Common myeloid progenitor, CD34-positive (primary cell): ENCODE measurements at regions not wholly inside any gene's neighbourhood (a gene's known extent, or its start where the extent isn't known, plus 50 kb on each side); places are given as distances from the start of the nearest gene placed in this dataset.
"Not testable (repeated sequence)": the region's sequence is repeated elsewhere in the genome, so short reads cannot be mapped to it uniquely, and the experiment has no call there.

Experiments
- CTCF ChIA-PET: fragments of 350-600 bp; sonication (Branson Sonifier 250); formaldehyde crosslinking; loops from one replicate; lab custom pipeline; 2021; ENCODE audit warnings: antibody characterized with exemption; lab: Charles Lee
- POLR2A ChIA-PET: fragments of 350-600 bp; sonication (Branson Sonifier 250); formaldehyde crosslinking; loops from one replicate; lab custom pipeline; 2021; ENCODE audit warnings: antibody characterized with exemption; lab: Charles Lee
- DNase-seq, 3 donors: peaks; one replicate each; pipeline versions ENCODE4 v3.0.0 to v3.0.0-alpha.2; 2013
- H3K27ac ChIP-seq, 2 experiments: 1 replicate in 1 of 2; 2 replicates in 1 of 2; pipeline ENCODE4 v1.7.0; 2013; ENCODE audit warnings: inconsistent platforms in 2 of 2, low read length in 2 of 2, mild to moderate bottlenecking in 2 of 2, low read depth in 1 of 2, moderate library complexity in 1 of 2; ENCODE audit not compliant: severe bottlenecking in 2 of 2, insufficient read depth in 1 of 2, poor library complexity in 1 of 2
- H3K27me3 ChIP-seq, 5 experiments: replicated peaks in 2 of 5; 1 replicate in 3 of 5; 2 replicates in 2 of 5; pipeline versions ENCODE4 v1.6.1 to v1.7.0; 2013; ENCODE audit warnings: low read length in 4 of 5, mild to moderate bottlenecking in 2 of 5, moderate library complexity in 2 of 5, inconsistent platforms in 1 of 5; ENCODE audit not compliant: insufficient read depth in 5 of 5, control insufficient read depth in 4 of 5
- H3K36me3 ChIP-seq, 4 experiments: 1 replicate in 2 of 4; 2 replicates in 2 of 4; pipeline versions ENCODE4 v1.6.1 to v1.7.0; 2013; ENCODE audit warnings: low read length in 3 of 4, control low read depth in 1 of 4, mild to moderate bottlenecking in 1 of 4; ENCODE audit not compliant: control insufficient read depth in 4 of 4, insufficient read depth in 4 of 4
- H3K4me1 ChIP-seq, 4 experiments: 1 replicate in 3 of 4; 2 replicates in 1 of 4; pipeline versions ENCODE4 v1.6.1 to v1.7.1; 2013; ENCODE audit warnings: low read length in 3 of 4, mild to moderate bottlenecking in 3 of 4, control low read depth in 1 of 4, inconsistent platforms in 1 of 4, moderate library complexity in 1 of 4; ENCODE audit not compliant: control insufficient read depth in 4 of 4, insufficient read depth in 4 of 4; ENCODE audit errors: control extremely low read depth in 1 of 4
- H3K4me3 ChIP-seq, 7 experiments: 1 replicate in 4 of 7; 2 replicates in 3 of 7; pipeline versions ENCODE4 v1.5.1 to v1.7.0; 2013; ENCODE audit warnings: mild to moderate bottlenecking in 7 of 7, low read length in 6 of 7, moderate library complexity in 6 of 7, inconsistent platforms in 2 of 7, low read depth in 2 of 7, control low read depth in 1 of 7; ENCODE audit not compliant: insufficient read depth in 4 of 7, control insufficient read depth in 1 of 7; ENCODE audit errors: extremely low read depth in 1 of 7
- H3K9me3 ChIP-seq, 5 experiments: 1 replicate in 4 of 5; 2 replicates in 1 of 5; pipeline versions ENCODE4 v1.6.1 to v1.7.1; 2013; ENCODE audit warnings: low read length in 4 of 5, mild to moderate bottlenecking in 2 of 5, inconsistent platforms in 1 of 5, low read depth in 1 of 5, moderate library complexity in 1 of 5; ENCODE audit not compliant: control insufficient read depth in 4 of 5, insufficient read depth in 2 of 5; ENCODE audit errors: control extremely low read depth in 1 of 5
- WGBS: methylation state at CpG from one replicate; pipeline ENCODE4 v1.1.5; 2013; ENCODE audit not compliant: insufficient coverage; 5-methylcytosine and 5-hydroxymethylcytosine counted together

- H3K9me3 ChIP-seq, result peaks cover 0 to 11% (median 4%) of the 10 kb centered on the region in 5 experiments
- no peaks in the 10 kb centered on the region for H3K36me3 ChIP-seq
- WGBS, result no CpG with 5 or more reads among the region's 2 CpGs
- no peak overlapping the region for H3K4me3 ChIP-seq
- CTCF ChIA-PET, result interaction anchor here (1.3 to 8.6 kb wide), 8 partner anchors 6 to 133 kb away, joined by 3 to 84 read pairs (median 5); no protein-coding TSS in a partner anchor
- peaks cover 0 to 13% (median 3%) of the 10 kb centered on the region in 5 experiments for H3K27me3 ChIP-seq
- no peak for DNase-seq
- POLR2A ChIA-PET, result no interaction called here
- no peak overlapping the region for H3K27ac ChIP-seq
- no peaks in the 10 kb centered on the region for H3K4me1 ChIP-seq
Measured at GRCh38 chr14:106528717-106529116, 1002.3 kb downstream of the TMEM121 start.

GRCh38 chr14:106530031-106530422, 1003.6 kb downstream of the TMEM121 start:
- CTCF ChIA-PET, result interaction anchor here (0.6 to 8.6 kb wide), 16 partner anchors 8 to 158 kb away, joined by 3 to 84 read pairs (median 3); no protein-coding TSS in a partner anchor
- peaks cover 0 to 18% (median 0%) of the 10 kb centered on the region in 5 experiments for H3K27me3 ChIP-seq

GRCh38 chr14:106530423-106531107, 1004.2 kb downstream of the TMEM121 start:
- no peak overlapping the region for H3K27ac ChIP-seq
- WGBS, result 85% methylated on average over 12 of the region's 12 CpGs
- CTCF ChIA-PET, result interaction anchor here (0.7 to 8.6 kb wide), 13 partner anchors 8 to 135 kb away, joined by 3 to 84 read pairs (median 4); no protein-coding TSS in a partner anchor
- H3K9me3 ChIP-seq, result peaks cover 0 to 8% (median 0%) of the 10 kb centered on the region in 5 experiments
- H3K27me3 ChIP-seq, result peaks cover 0 to 21% (median 0%) of the 10 kb centered on the region in 5 experiments
- DNase-seq, result peak; percentile 59 to 75 (median 75)
- POLR2A ChIA-PET, result no interaction called here
- H3K4me1 ChIP-seq, result no peaks in the 10 kb centered on the region
- no peak overlapping the region for H3K4me3 ChIP-seq
- no peaks in the 10 kb centered on the region for H3K36me3 ChIP-seq

More at GRCh38 chr14:106530031-106530422, 1003.6 kb downstream of the TMEM121 start:
- POLR2A ChIA-PET, result no interaction called here
- Histone ChIP-seq H3K4me3 (no peak overlapping the region), H3K9me3 (peaks cover 0 to 11% (median 4%) of the 10 kb centered on the region in 5 experiments), H3K27ac (no peak overlapping the region), H3K36me3 (no peaks in the 10 kb centered on the region), H3K4me1 (no peaks in the 10 kb centered on the region)
- no peak for DNase-seq
- WGBS, result 55% methylated on average over 2 of the region's 3 CpGs

GRCh38 chr14:106537597-106537996, 1011.2 kb downstream of the TMEM121 start:
- H3K27ac ChIP-seq, H3K4me1 ChIP-seq, H3K4me3 ChIP-seq, H3K9me3 ChIP-seq, H3K36me3 ChIP-seq, POLR2A ChIA-PET: not testable (repeated sequence)
- CTCF ChIA-PET, result interaction anchor here (1.0 to 8.6 kb wide), 7 partner anchors 10 to 120 kb away, joined by 3 to 84 read pairs (median 4); no protein-coding TSS in a partner anchor
- H3K27me3 ChIP-seq, result peaks cover 0 to 30% (median 2%) of the 10 kb centered on the region in 5 experiments
- peak; percentile 45 to 63 (median 58) for DNase-seq
- WGBS, result 37% methylated on average over 5 of the region's 11 CpGs

GRCh38 chr14:106538201-106538600, 1011.8 kb downstream of the TMEM121 start:
- ChIA-PET CTCF (interaction anchor here (0.7 to 2.8 kb wide), 8 partner anchors 9 to 121 kb away, joined by 3 to 15 read pairs (median 4); no protein-coding TSS in a partner anchor), POLR2A (no interaction called here)
- Histone ChIP-seq H3K36me3 (no peaks in the 10 kb centered on the region), H3K27me3 (peaks cover 0 to 31% (median 4%) of the 10 kb centered on the region in 5 experiments), H3K27ac (no peak overlapping the region), H3K4me1 (peaks cover 0 to 4% (median under 1%) of the 10 kb centered on the region in 4 experiments), H3K4me3 (no peak overlapping the region), H3K9me3 (peaks cover 0 to 2% (median 0%) of the 10 kb centered on the region in 5 experiments)
- WGBS, result no CpG with 5 or more reads among the region's 2 CpGs
- peak in 1 of 3 donors; percentile 19 for DNase-seq

- H3K4me1 ChIP-seq, result peaks cover 0 to 7% (median 1%) of the 10 kb centered on the region in 4 experiments
- no peaks in the 10 kb centered on the region for H3K36me3 ChIP-seq
- peaks cover 0 to 6% (median 0%) of the 10 kb centered on the region in 5 experiments for H3K9me3 ChIP-seq
- peak in 2 of 3 donors; percentile 43 to 52 for DNase-seq
- ChIA-PET POLR2A (no interaction called here), CTCF (no interaction called here)
- 73% methylated on average over 2 of the region's 3 CpGs for WGBS
- no peak overlapping the region for H3K27ac ChIP-seq
- H3K27me3 ChIP-seq, result peaks cover 0 to 8% (median 3%) of the 10 kb centered on the region in 5 experiments
- H3K4me3 ChIP-seq, result no peak overlapping the region
Measured at GRCh38 chr14:106547735-106548434, 1021.5 kb downstream of the TMEM121 start.
